PFSK-1 (cell line): ENCODE measurements at regions not wholly inside any gene's neighbourhood (a gene's known extent, or its start where the extent isn't known, plus 50 kb on each side); places are given as distances from the start of the nearest gene placed in this dataset.

Experiments
- TAF1 ChIP-seq: IDR thresholded peaks from 2 replicates; pipeline ENCODE4 v1.6.1; 2012; ENCODE audit warnings: low read length, control low read depth, borderline replicate concordance; ENCODE audit not compliant: insufficient read depth
- TF ChIP-seq, protein P1 (sequence below), 2 experiments: IDR thresholded peaks; 2 replicates each; pipeline versions ENCODE4 v1.6.1 to v1.8.0; 2011 to 2012; ENCODE audit warnings: low read depth in 2 of 2, low read length in 2 of 2, control low read depth in 1 of 2, inconsistent platforms in 1 of 2, mild to moderate bottlenecking in 1 of 2, moderate library complexity in 1 of 2; ENCODE audit not compliant: insufficient read depth in 1 of 2

DNA sequence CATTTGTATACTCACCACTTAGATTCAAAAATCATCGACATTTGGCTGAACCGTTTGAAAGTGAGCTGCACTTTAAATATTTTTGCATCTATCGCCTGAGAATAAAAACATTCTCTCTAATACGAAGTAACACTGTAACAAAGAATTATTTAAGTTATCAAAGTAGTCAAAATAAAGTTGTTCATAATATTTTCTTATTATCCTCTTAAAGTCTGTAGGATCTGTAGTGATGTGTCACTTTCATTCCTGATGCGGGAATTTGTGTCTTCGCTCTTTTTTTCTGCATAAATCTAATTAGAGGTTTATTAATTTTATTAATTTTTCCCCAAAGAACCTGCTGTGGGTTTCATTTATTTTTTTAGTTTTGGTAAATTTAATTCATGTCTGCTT is 74.8 kb downstream of the ETS2 start:
- TF ChIP-seq, protein P1, sequence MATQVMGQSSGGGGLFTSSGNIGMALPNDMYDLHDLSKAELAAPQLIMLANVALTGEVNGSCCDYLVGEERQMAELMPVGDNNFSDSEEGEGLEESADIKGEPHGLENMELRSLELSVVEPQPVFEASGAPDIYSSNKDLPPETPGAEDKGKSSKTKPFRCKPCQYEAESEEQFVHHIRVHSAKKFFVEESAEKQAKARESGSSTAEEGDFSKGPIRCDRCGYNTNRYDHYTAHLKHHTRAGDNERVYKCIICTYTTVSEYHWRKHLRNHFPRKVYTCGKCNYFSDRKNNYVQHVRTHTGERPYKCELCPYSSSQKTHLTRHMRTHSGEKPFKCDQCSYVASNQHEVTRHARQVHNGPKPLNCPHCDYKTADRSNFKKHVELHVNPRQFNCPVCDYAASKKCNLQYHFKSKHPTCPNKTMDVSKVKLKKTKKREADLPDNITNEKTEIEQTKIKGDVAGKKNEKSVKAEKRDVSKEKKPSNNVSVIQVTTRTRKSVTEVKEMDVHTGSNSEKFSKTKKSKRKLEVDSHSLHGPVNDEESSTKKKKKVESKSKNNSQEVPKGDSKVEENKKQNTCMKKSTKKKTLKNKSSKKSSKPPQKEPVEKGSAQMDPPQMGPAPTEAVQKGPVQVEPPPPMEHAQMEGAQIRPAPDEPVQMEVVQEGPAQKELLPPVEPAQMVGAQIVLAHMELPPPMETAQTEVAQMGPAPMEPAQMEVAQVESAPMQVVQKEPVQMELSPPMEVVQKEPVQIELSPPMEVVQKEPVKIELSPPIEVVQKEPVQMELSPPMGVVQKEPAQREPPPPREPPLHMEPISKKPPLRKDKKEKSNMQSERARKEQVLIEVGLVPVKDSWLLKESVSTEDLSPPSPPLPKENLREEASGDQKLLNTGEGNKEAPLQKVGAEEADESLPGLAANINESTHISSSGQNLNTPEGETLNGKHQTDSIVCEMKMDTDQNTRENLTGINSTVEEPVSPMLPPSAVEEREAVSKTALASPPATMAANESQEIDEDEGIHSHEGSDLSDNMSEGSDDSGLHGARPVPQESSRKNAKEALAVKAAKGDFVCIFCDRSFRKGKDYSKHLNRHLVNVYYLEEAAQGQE (IDR thresholded peaks at IDR 0.05; ENCODE audit: insufficient read depth in 1 of 2, low read depth in 2 of 2, low read length in 2 of 2): no peak
- TF ChIP-seq TAF1: no peak
